ENCODE measurements at regions not wholly inside any gene's neighbourhood (a gene's known extent, or its start where the extent isn't known, plus 50 kb on each side); places are given as distances from the start of the nearest gene placed in this dataset.

DNA sequence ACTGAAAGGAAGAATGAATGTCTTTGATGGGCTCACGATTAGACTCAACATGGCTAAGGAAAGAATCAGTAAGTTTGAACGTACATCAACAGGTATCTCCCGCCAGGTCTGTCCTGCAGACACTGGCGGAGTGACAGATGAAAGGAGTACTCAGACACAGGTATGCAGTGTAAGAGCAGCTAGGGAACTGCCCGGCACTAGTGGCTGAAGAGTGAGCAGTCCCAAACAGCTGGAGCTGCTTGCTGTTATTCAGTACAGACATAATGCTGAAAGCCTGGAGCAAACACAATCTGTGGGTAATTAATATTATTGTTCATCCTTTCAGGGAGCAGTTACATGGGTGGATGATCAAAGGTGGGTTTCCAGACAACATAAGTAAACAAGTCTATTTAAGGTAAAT, 835.5 kb downstream of the TLE4 start:
- H3K36me3 Mint-ChIP-seq (ENCODE audit: low read depth): no peaks in the 10 kb centered on the region
- no peak overlapping the region for H3K4me3 Mint-ChIP-seq
- no peaks in the 10 kb centered on the region for H3K4me1 ChIP-seq (ENCODE audit: insufficient read depth, low read length)
- H3K4me3 ChIP-seq (ENCODE audit: low read length): no peak overlapping the region
- TF ChIP-seq, protein P1, sequence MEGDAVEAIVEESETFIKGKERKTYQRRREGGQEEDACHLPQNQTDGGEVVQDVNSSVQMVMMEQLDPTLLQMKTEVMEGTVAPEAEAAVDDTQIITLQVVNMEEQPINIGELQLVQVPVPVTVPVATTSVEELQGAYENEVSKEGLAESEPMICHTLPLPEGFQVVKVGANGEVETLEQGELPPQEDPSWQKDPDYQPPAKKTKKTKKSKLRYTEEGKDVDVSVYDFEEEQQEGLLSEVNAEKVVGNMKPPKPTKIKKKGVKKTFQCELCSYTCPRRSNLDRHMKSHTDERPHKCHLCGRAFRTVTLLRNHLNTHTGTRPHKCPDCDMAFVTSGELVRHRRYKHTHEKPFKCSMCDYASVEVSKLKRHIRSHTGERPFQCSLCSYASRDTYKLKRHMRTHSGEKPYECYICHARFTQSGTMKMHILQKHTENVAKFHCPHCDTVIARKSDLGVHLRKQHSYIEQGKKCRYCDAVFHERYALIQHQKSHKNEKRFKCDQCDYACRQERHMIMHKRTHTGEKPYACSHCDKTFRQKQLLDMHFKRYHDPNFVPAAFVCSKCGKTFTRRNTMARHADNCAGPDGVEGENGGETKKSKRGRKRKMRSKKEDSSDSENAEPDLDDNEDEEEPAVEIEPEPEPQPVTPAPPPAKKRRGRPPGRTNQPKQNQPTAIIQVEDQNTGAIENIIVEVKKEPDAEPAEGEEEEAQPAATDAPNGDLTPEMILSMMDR (IDR thresholded peaks at IDR 0.05): no peak
- H3K27ac ChIP-seq (ENCODE audit: low read depth in 1 of 2, low read length in 2 of 2): no peak overlapping the region
- no peaks in the 10 kb centered on the region for H3K27me3 ChIP-seq (ENCODE audit: control insufficient read depth in 1 of 2, insufficient read depth in 2 of 2, low read length in 2 of 2)
- ATAC-seq (ENCODE audit: poor library complexity) (no peak), DNase-seq (no peak)
- peaks cover 0 to 4% of the 10 kb centered on the region in 2 experiments for H3K9me3 ChIP-seq (ENCODE audit: control insufficient read depth in 1 of 2, insufficient read depth in 1 of 2, low read length in 2 of 2)
- no peaks in the 10 kb centered on the region for H3K4me1 Mint-ChIP-seq (ENCODE audit: low read depth)
- no peaks in the 10 kb centered on the region for H3K27me3 Mint-ChIP-seq
- H3K36me3 ChIP-seq (ENCODE audit: insufficient read depth, low read length): no peaks in the 10 kb centered on the region
- no peak overlapping the region for H3K27ac Mint-ChIP-seq
- H3K9me3 Mint-ChIP-seq: peaks cover 5% of the 10 kb centered on the region
- ChIA-PET POLR2A (no interaction called here), CTCF (no interaction called here)
- intact Hi-C loops (cut with DNase I, micrococcal nuclease): no loop called here

DNA sequence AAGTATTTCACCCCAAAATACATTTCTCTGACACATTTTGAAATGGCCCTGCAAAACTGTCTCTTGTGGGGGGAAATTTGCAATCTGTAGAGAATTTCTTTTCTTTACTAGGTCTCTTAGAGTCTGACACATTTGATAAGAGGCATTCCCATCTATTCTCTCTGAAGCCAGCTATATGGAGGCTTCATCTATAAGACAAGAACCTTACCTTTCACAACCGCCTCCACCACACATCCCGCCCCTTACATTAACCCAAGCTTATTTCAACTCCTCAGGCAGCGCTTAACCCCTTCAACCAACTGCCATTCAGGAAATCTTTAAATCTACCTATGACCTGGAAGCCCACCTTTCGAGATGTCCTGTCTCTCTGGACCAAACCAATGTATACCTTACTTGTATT, 829.5 kb downstream of the TLE4 start:
- no peak overlapping the region for H3K4me3 ChIP-seq (ENCODE audit: low read length)
- no peaks in the 10 kb centered on the region for H3K36me3 Mint-ChIP-seq (ENCODE audit: low read depth)
- ATAC-seq (ENCODE audit: poor library complexity) (no peak), DNase-seq (no peak)
- TF ChIP-seq, protein P1 (IDR thresholded peaks at IDR 0.05): no peak
- no peaks in the 10 kb centered on the region for H3K27me3 ChIP-seq (ENCODE audit: control insufficient read depth in 1 of 2, insufficient read depth in 2 of 2, low read length in 2 of 2)
- CTCF ChIA-PET: no interaction called here
- intact Hi-C loops (cut with DNase I, micrococcal nuclease): no loop called here
- H3K4me1 ChIP-seq (ENCODE audit: insufficient read depth, low read length): no peaks in the 10 kb centered on the region
- H3K27ac ChIP-seq (ENCODE audit: low read depth in 1 of 2, low read length in 2 of 2): no peak overlapping the region
- no peaks in the 10 kb centered on the region for H3K36me3 ChIP-seq (ENCODE audit: insufficient read depth, low read length)
- no peaks in the 10 kb centered on the region for H3K27me3 Mint-ChIP-seq
- H3K4me1 Mint-ChIP-seq (ENCODE audit: low read depth): no peaks in the 10 kb centered on the region
- peaks cover 4% of the 10 kb centered on the region for H3K9me3 Mint-ChIP-seq
- H3K9me3 ChIP-seq (ENCODE audit: control insufficient read depth in 1 of 2, insufficient read depth in 1 of 2, low read length in 2 of 2): no peaks in the 10 kb centered on the region
- H3K27ac Mint-ChIP-seq: no peak overlapping the region
- no peak overlapping the region for H3K4me3 Mint-ChIP-seq
- POLR2A ChIA-PET: no interaction called here

DNA sequence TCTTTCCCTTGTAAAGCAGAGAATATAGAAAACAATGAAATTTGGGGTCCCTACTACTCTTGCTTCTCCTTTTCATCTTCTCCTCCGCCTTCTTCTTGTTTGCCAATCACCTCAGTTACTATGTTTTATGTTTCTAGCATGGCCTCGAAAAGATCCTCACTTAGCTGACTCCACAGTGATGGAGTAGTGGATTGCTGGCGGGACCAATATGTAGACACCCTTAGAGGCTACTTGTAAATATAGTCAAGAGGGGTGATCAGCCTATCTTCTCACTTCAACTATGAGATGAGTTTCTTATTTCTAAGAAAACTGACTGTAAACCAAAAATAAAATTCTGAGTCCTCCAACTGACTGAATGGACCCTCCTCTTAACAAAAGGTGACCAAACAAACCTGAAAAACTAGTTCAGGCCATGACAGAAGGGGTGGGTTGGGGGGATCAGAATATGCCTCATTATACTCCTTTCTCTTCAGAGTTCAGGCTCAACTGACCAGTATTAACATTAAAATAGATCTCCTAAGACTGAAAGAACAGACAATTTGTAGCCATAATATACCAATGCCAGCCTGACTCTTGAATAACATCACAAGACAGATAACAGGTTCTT, 829.0 kb downstream of the TLE4 start:
- Histone ChIP-seq H3K27ac (ENCODE audit: low read depth in 1 of 2, low read length in 2 of 2) (no peak overlapping the region), H3K9me3 (ENCODE audit: control insufficient read depth in 1 of 2, insufficient read depth in 1 of 2, low read length in 2 of 2) (no peaks in the 10 kb centered on the region), H3K4me1 (ENCODE audit: insufficient read depth, low read length) (no peaks in the 10 kb centered on the region), H3K27me3 (ENCODE audit: control insufficient read depth in 1 of 2, insufficient read depth in 2 of 2, low read length in 2 of 2) (no peaks in the 10 kb centered on the region), H3K4me3 (ENCODE audit: low read length) (no peak overlapping the region), H3K36me3 (ENCODE audit: insufficient read depth, low read length) (no peaks in the 10 kb centered on the region)
- H3K4me3 Mint-ChIP-seq: no peak overlapping the region
- no peaks in the 10 kb centered on the region for H3K27me3 Mint-ChIP-seq
- H3K9me3 Mint-ChIP-seq: peaks cover 2% of the 10 kb centered on the region
- TF ChIP-seq, protein P1 (IDR thresholded peaks at IDR 0.05): no peak
- intact Hi-C loops (cut with DNase I, micrococcal nuclease): no loop called here
- no peak overlapping the region for H3K27ac Mint-ChIP-seq
- ChIA-PET CTCF (no interaction called here), POLR2A (no interaction called here)
- no peaks in the 10 kb centered on the region for H3K36me3 Mint-ChIP-seq (ENCODE audit: low read depth)
- H3K4me1 Mint-ChIP-seq (ENCODE audit: low read depth): no peaks in the 10 kb centered on the region
- ATAC-seq (ENCODE audit: poor library complexity): no peak
- no peak for DNase-seq

Measured in CD4-positive, alpha-beta T cell (primary cell).